SK-N-SH treated with all-trans-retinoic acid at 6 μM for 48 hours (cell line): ENCODE measurements at regions not wholly inside any gene's neighbourhood (a gene's known extent, or its start where the extent isn't known, plus 50 kb on each side); places are given as distances from the start of the nearest gene placed in this dataset.

Experiments
- ATAC-seq: fragments of 200-7000 bp; cut with Tn5 transposase; 3 replicates; pipeline ENCODE4 v1.9.1; 2020; ENCODE audit warnings: mild to moderate bottlenecking, moderate library complexity
- ARNTL ChIP-seq: fragments of 450-650 bp; formaldehyde crosslinking; IDR thresholded peaks from 2 replicates; pipeline ENCODE4 v1.5.0; 2020; ENCODE audit warnings: low read depth, mild to moderate bottlenecking, moderate library complexity, borderline replicate concordance
- BACH2 ChIP-seq: fragments of 250-450 bp; sonication (Bioruptor Pico); IDR thresholded peaks from 2 replicates; pipeline ENCODE4 v1.9.0; 2021; ENCODE audit warnings: mild to moderate bottlenecking, borderline replicate concordance
- CSDC2 ChIP-seq: fragments of 250-450 bp; sonication (Bioruptor Pico); IDR thresholded peaks from 2 replicates; pipeline ENCODE4 v1.5.0; 2020; ENCODE audit warnings: mild to moderate bottlenecking, moderate library complexity
- CSRNP3 ChIP-seq: fragments of 250-450 bp; sonication (Bioruptor Pico); IDR thresholded peaks from 2 replicates; pipeline ENCODE4 v1.5.1; 2021; ENCODE audit warnings: mild to moderate bottlenecking, moderate library complexity
- ESRRG ChIP-seq: fragments of 250-450 bp; sonication (Bioruptor Pico); IDR thresholded peaks from 2 replicates; pipeline ENCODE4 v1.6.1; 2021; ENCODE audit warnings: mild to moderate bottlenecking
- GLIS3 ChIP-seq: fragments of 250-450 bp; sonication (Bioruptor Pico); IDR thresholded peaks from 2 replicates; pipeline ENCODE4 v1.5.0; 2020; ENCODE audit warnings: mild to moderate bottlenecking, moderate library complexity
- OSR1 ChIP-seq: fragments of 250-450 bp; sonication (Bioruptor Pico); IDR thresholded peaks from 2 replicates; pipeline ENCODE4 v1.8.0; 2022; ENCODE audit warnings: moderate library complexity, mild to moderate bottlenecking, inconsistent platforms
- PATZ1 ChIP-seq: fragments of 250-450 bp; sonication (Bioruptor Pico); IDR thresholded peaks from 2 replicates; pipeline ENCODE4 v1.8.0; 2020; ENCODE audit warnings: mild to moderate bottlenecking, moderate library complexity, borderline replicate concordance
- POU6F1 ChIP-seq: fragments of 250-450 bp; sonication (Bioruptor Pico); IDR thresholded peaks from 2 replicates; pipeline ENCODE4 v1.8.0; 2021; ENCODE audit warnings: low read depth, mild to moderate bottlenecking, moderate library complexity, borderline replicate concordance
- PPARA ChIP-seq: fragments of 250-450 bp; sonication (Bioruptor Pico); IDR thresholded peaks from 2 replicates; pipeline ENCODE4 v1.5.0; 2020; ENCODE audit warnings: mild to moderate bottlenecking, borderline replicate concordance
- SNAI2 ChIP-seq: fragments of 250-450 bp; sonication (Bioruptor Pico); IDR thresholded peaks from 2 replicates; pipeline ENCODE4 v1.5.0; 2020; ENCODE audit warnings: mild to moderate bottlenecking, moderate library complexity
- TCF4 ChIP-seq: fragments of 250-450 bp; sonication (Bioruptor Pico); IDR thresholded peaks from 2 replicates; pipeline ENCODE4 v1.8.0; 2021; ENCODE audit warnings: mild to moderate bottlenecking, moderate library complexity, borderline replicate concordance
- TOX ChIP-seq: fragments of 250-450 bp; sonication (Bioruptor Pico); IDR thresholded peaks from 2 replicates; pipeline ENCODE4 v1.8.0; 2021; ENCODE audit warnings: mild to moderate bottlenecking, moderate library complexity, borderline replicate concordance
- TSHZ2 ChIP-seq: fragments of 250-450 bp; sonication (Bioruptor Pico); IDR thresholded peaks from 2 replicates; pipeline ENCODE4 v1.5.0; 2020; ENCODE audit warnings: mild to moderate bottlenecking, moderate library complexity
- ZC3H10 ChIP-seq: fragments of 250-450 bp; sonication (Bioruptor Pico); IDR thresholded peaks from 2 replicates; pipeline ENCODE4 v1.5.1; 2021; ENCODE audit warnings: mild to moderate bottlenecking, moderate library complexity
- ZFP3 ChIP-seq: fragments of 250-450 bp; sonication (Bioruptor Pico); IDR thresholded peaks from 2 replicates; pipeline ENCODE4 v1.5.0; 2020; ENCODE audit warnings: mild to moderate bottlenecking, moderate library complexity
- ZFP30 ChIP-seq: fragments of 450-650 bp; formaldehyde crosslinking; IDR thresholded peaks from 2 replicates; pipeline ENCODE4 v1.5.0; 2022; ENCODE audit warnings: mild to moderate bottlenecking, moderate library complexity
- ZNF565 ChIP-seq: fragments of 450-650 bp; formaldehyde crosslinking; conservative IDR thresholded peaks from 2 replicates; pipeline ENCODE4 v1.5.0; 2020; ENCODE audit warnings: low read depth, mild to moderate bottlenecking, moderate library complexity
- ZNF70 ChIP-seq: fragments of 450-650 bp; formaldehyde crosslinking; IDR thresholded peaks from 2 replicates; pipeline ENCODE4 v1.5.0; 2020; ENCODE audit warnings: mild to moderate bottlenecking, moderate library complexity
- ZNF8 ChIP-seq: fragments of 450-650 bp; formaldehyde crosslinking; IDR thresholded peaks from 2 replicates; pipeline ENCODE4 v1.5.0; 2020; ENCODE audit warnings: mild to moderate bottlenecking, moderate library complexity

- no peak for ATAC-seq
- TF ChIP-seq ZNF565 (CRISPR knock-in tag) (no peak), TSHZ2 (no peak), OSR1 (no peak), CSDC2 (CRISPR knock-in tag) (no peak), POU6F1 (CRISPR knock-in tag) (no peak)
These were observed 102.0 kb upstream of the GLI3 start for GRCh38 chr7:42338916-42339540.

GRCh38 chr7:42338231-42338915 is 101.4 kb upstream of the GLI3 start:
- TF ChIP-seq CSDC2 (CRISPR knock-in tag) (no peak), ZC3H10 (CRISPR knock-in tag) (no peak), PATZ1 (no peak), TCF4 (CRISPR knock-in tag) (no peak), ZNF8 (CRISPR knock-in tag) (no peak), PPARA (no peak), CSRNP3 (no peak), ZNF565 (CRISPR knock-in tag) (no peak)
- ATAC-seq = no peak

- ATAC-seq = no peak
- TF ChIP-seq GLIS3 (CRISPR knock-in tag) = no peak
- no peak for TF ChIP-seq ZNF70 (CRISPR knock-in tag)
- TF ChIP-seq CSDC2 (CRISPR knock-in tag) = no peak
- no peak for TF ChIP-seq ZFP30 (CRISPR knock-in tag)
- TF ChIP-seq ZNF8 (CRISPR knock-in tag) = no peak
- TF ChIP-seq ZNF565 (CRISPR knock-in tag) = no peak
- no peak for TF ChIP-seq SNAI2 (CRISPR knock-in tag)
- no peak for TF ChIP-seq CSRNP3
- no peak for TF ChIP-seq TCF4 (CRISPR knock-in tag)
- TF ChIP-seq BACH2 (CRISPR knock-in tag) = no peak
- no peak for TF ChIP-seq TOX
- no peak for TF ChIP-seq ESRRG (CRISPR knock-in tag)
- TF ChIP-seq ZFP3 (CRISPR knock-in tag) = no peak
- TF ChIP-seq TSHZ2 = no peak
- TF ChIP-seq OSR1 = no peak
- TF ChIP-seq ARNTL (CRISPR knock-in tag) = no peak
- no peak for TF ChIP-seq PATZ1
These were observed 100.4 kb upstream of the GLI3 start for GRCh38 chr7:42337225-42337905.
